Keratinocyte (primary cell): ENCODE measurements at regions not wholly inside any gene's neighbourhood (a gene's known extent, or its start where the extent isn't known, plus 50 kb on each side); places are given as distances from the start of the nearest gene placed in this dataset.

Experiments
- DNase-seq: peaks from one replicate; pipeline ENCODE4 v3.0.0-alpha.2; 2011; ENCODE audit warnings: low read depth, missing footprints, low spot score
- FAIRE-seq: peaks from 2 replicates; lab custom pipeline; 2011; peaks lifted over from hg19 to GRCh38; lab: Jason Lieb, UNC
- H2AFZ ChIP-seq: 2 replicates; pipeline ENCODE4 v1.6.0; 2012; ENCODE audit warnings: low read length, control low read depth, inconsistent platforms; ENCODE audit not compliant: control insufficient read depth
- H3K27ac ChIP-seq: 2 replicates; pipeline ENCODE4 v1.5.1; 2011; ENCODE audit warnings: low read length; ENCODE audit not compliant: control insufficient read depth, insufficient read depth
- H3K27me3 ChIP-seq: 3 replicates; pipeline ENCODE4 v1.6.0; 2011; ENCODE audit warnings: low read length; ENCODE audit not compliant: control insufficient read depth, insufficient read depth; ENCODE audit errors: extremely low read depth
- H3K36me3 ChIP-seq, 2 experiments: 2 replicates in 1 of 2; 3 replicates in 1 of 2; pipeline ENCODE4 v1.5.1; 2011; ENCODE audit warnings: low read length in 2 of 2, mild to moderate bottlenecking in 1 of 2; ENCODE audit not compliant: control insufficient read depth in 2 of 2, insufficient read depth in 2 of 2; ENCODE audit errors: extremely low read depth in 1 of 2
- H3K4me1 ChIP-seq: 3 replicates; pipeline ENCODE4 v1.5.1; 2011; ENCODE audit warnings: low read length; ENCODE audit not compliant: control insufficient read depth, insufficient read depth; ENCODE audit errors: extremely low read depth
- H3K4me2 ChIP-seq: 3 replicates; pipeline ENCODE4 v1.6.0; 2011; ENCODE audit warnings: low read depth, low read length; ENCODE audit not compliant: control insufficient read depth, insufficient read depth; ENCODE audit errors: extremely low read depth
- H3K4me3 ChIP-seq, 3 experiments: fragments of 200-600 bp in 1 of 3; sonication (generic) in 1 of 3; 2 replicates in 2 of 3; 3 replicates in 1 of 3; pipeline ENCODE4 v1.5.1; 2011 to 2016; ENCODE audit warnings: low read length in 3 of 3, mild to moderate bottlenecking in 3 of 3, control low read depth in 2 of 3, inconsistent platforms in 1 of 3, low read depth in 1 of 3, mixed read lengths in 1 of 3, mixed run types in 1 of 3, moderate library complexity in 1 of 3; ENCODE audit not compliant: control insufficient read depth in 2 of 3, insufficient read depth in 2 of 3; ENCODE audit errors: extremely low read depth in 1 of 3
- H3K79me2 ChIP-seq: 2 replicates; pipeline ENCODE4 v1.6.0; 2012; ENCODE audit warnings: low read length; ENCODE audit not compliant: control insufficient read depth, insufficient read depth
- H3K9ac ChIP-seq: 3 replicates; pipeline ENCODE4 v1.6.0; 2011; ENCODE audit warnings: low read length; ENCODE audit not compliant: control insufficient read depth, insufficient read depth; ENCODE audit errors: extremely low read depth
- H3K9me1 ChIP-seq: 3 replicates; pipeline ENCODE4 v1.6.0; 2011; ENCODE audit warnings: low read length; ENCODE audit not compliant: control insufficient read depth, insufficient read depth; ENCODE audit errors: extremely low read depth
- H3K9me3 ChIP-seq: 2 replicates; pipeline ENCODE4 v1.5.1; 2012; ENCODE audit warnings: low read depth, low read length; ENCODE audit not compliant: control insufficient read depth
- H4K20me1 ChIP-seq: 3 replicates; pipeline ENCODE4 v1.6.0; 2011; ENCODE audit warnings: low read length; ENCODE audit not compliant: control insufficient read depth, insufficient read depth; ENCODE audit errors: extremely low read depth
- EZH2 ChIP-seq: IDR thresholded peaks from one replicate; pipeline ENCODE4 v1.6.1; 2012; ENCODE audit warnings: inconsistent platforms, mild to moderate bottlenecking, low read length, moderate library complexity
- dilution Hi-C: fragments of 300-500 bp; cut with MboI; formaldehyde crosslinking; loops from one replicate; pipeline ENCODE4 v1.7.0; 2020; ENCODE audit warnings: low sequenced_read_pairs; ENCODE audit not compliant: extremely low pct_ligation_motif_present
- TF ChIP-seq, protein P1 (sequence below), 3 experiments: IDR thresholded peaks in 1 of 3; conservative IDR thresholded peaks in 1 of 3; optimal IDR thresholded peaks in 1 of 3; 2 replicates in 2 of 3; 3 replicates in 1 of 3; pipeline versions ENCODE3 to v1.5.1; 2011; ENCODE audit warnings: low read length in 3 of 3, mild to moderate bottlenecking in 3 of 3, moderate library complexity in 2 of 3, control low read depth in 1 of 3, inconsistent platforms in 1 of 3; ENCODE audit not compliant: insufficient read depth in 2 of 3; ENCODE audit errors: extremely low read depth in 1 of 3

DNA sequence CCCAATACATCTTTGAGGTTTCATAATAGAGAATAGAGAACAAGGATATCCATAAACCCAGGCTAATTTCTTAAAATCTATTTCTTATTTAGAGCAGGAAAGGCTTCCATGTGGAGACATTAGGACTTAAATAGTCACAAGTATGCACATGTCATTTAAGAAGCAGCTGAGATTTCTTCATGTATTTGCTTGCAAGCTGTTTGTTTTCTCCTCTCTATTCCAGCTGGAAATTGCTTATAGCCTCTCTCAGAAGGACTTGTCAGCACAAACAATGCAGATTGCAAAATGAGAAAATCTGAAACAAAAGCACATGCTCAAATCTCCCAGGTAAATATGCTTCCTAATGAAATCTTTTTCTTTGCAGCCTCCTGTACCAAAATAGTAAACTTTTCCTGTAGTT is 1473.1 kb downstream of the CDH8 start:
- Histone ChIP-seq H3K4me1 (no peaks in the 10 kb centered on the region), H3K9me1 (no peaks in the 10 kb centered on the region), H3K4me2 (no peak overlapping the region), H3K9me3 (no peaks in the 10 kb centered on the region), H3K36me3 (no peaks in the 10 kb centered on the region), H3K27me3 (no peaks in the 10 kb centered on the region), H3K79me2 (no peaks in the 10 kb centered on the region), H3K4me3 (no peak overlapping the region), H3K27ac (no peak overlapping the region), H3K9ac (no peak overlapping the region), H2AFZ (no peak overlapping the region), H4K20me1 (no peaks in the 10 kb centered on the region)
- FAIRE-seq (no peak), DNase-seq (no peak)
- TF ChIP-seq EZH2, result no peak
- TF ChIP-seq, protein P1, sequence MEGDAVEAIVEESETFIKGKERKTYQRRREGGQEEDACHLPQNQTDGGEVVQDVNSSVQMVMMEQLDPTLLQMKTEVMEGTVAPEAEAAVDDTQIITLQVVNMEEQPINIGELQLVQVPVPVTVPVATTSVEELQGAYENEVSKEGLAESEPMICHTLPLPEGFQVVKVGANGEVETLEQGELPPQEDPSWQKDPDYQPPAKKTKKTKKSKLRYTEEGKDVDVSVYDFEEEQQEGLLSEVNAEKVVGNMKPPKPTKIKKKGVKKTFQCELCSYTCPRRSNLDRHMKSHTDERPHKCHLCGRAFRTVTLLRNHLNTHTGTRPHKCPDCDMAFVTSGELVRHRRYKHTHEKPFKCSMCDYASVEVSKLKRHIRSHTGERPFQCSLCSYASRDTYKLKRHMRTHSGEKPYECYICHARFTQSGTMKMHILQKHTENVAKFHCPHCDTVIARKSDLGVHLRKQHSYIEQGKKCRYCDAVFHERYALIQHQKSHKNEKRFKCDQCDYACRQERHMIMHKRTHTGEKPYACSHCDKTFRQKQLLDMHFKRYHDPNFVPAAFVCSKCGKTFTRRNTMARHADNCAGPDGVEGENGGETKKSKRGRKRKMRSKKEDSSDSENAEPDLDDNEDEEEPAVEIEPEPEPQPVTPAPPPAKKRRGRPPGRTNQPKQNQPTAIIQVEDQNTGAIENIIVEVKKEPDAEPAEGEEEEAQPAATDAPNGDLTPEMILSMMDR (optimal IDR thresholded peaks at IDR 0.05 in 1 of 3, IDR thresholded peaks at IDR 0.05 in 1 of 3, conservative IDR thresholded peaks at IDR 0.05 in 1 of 3; ENCODE audit: extremely low read depth in 1 of 3, insufficient read depth in 2 of 3, low read length in 3 of 3), result no peak
- dilution Hi-C loops, result no loop called here

DNA sequence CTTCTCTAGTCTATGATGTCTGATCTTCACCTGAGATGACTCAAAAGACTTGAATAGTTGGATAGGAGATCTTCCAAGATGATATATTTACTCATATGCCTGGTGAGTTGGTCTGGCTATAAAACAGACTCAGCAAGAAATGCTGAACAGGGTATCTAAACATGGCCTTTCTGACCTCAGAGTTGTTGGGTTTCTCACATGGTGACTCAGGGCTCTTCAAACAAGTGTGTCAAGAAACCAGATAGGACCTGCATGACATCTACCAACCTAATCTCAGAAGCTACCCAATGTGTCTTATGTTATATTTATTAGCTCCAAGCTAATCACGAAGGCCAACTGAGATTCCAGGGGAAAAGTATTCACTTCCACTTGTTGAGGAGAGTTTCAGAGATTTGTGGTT is 1477.3 kb downstream of the CDH8 start:
- no peak for TF ChIP-seq EZH2
- TF ChIP-seq, protein P1 (optimal IDR thresholded peaks at IDR 0.05 in 1 of 3, IDR thresholded peaks at IDR 0.05 in 1 of 3, conservative IDR thresholded peaks at IDR 0.05 in 1 of 3; ENCODE audit: extremely low read depth in 1 of 3, insufficient read depth in 2 of 3, low read length in 3 of 3), result no peak
- Histone ChIP-seq H3K27me3 (no peaks in the 10 kb centered on the region), H3K9ac (no peak overlapping the region), H3K4me1 (no peaks in the 10 kb centered on the region), H3K4me3 (no peak overlapping the region), H3K27ac (no peak overlapping the region), H3K9me1 (no peaks in the 10 kb centered on the region), H3K36me3 (no peaks in the 10 kb centered on the region), H4K20me1 (no peaks in the 10 kb centered on the region), H3K79me2 (no peaks in the 10 kb centered on the region), H3K9me3 (no peaks in the 10 kb centered on the region), H3K4me2 (no peak overlapping the region), H2AFZ (no peak overlapping the region)
- DNase-seq (no peak), FAIRE-seq (no peak)
- dilution Hi-C loops, result no loop called here
